K562 (cell line): ENCODE measurements at regions not wholly inside any gene's neighbourhood (a gene's known extent, or its start where the extent isn't known, plus 50 kb on each side); places are given as distances from the start of the nearest gene placed in this dataset.

Source experiments
- ARNT ChIP-seq, 2 experiments: fragments of 450-650 bp; IDR thresholded peaks; 2 replicates each; pipeline ENCODE4 v1.6.1; 2016; ENCODE audit warnings: mild to moderate bottlenecking in 1 of 2
- ATF4 ChIP-seq: fragments of 450-650 bp; formaldehyde crosslinking; IDR thresholded peaks from 2 replicates; pipeline ENCODE4 v1.4.0; 2022; ENCODE audit warnings: mild to moderate bottlenecking, moderate library complexity
- CHD4 ChIP-seq: fragments of 200-600 bp; sonication (generic); IDR thresholded peaks from 3 replicates; pipeline ENCODE4 v1.6.1; 2012; ENCODE audit warnings: low read depth, mild to moderate bottlenecking, mixed read lengths, low read length, inconsistent platforms; ENCODE audit not compliant: insufficient read depth, insufficient replicate concordance, poor library complexity, severe bottlenecking
- CUX1 ChIP-seq: fragments of 200-800 bp; sonication (Bioruptor generic); IDR thresholded peaks from 2 replicates; pipeline ENCODE4 v1.6.1; 2016; ENCODE audit warnings: missing genetic modification characterization, missing compliant biosample characterization
- FOXO4 ChIP-seq: fragments of 450-650 bp; formaldehyde crosslinking; IDR thresholded peaks from 2 replicates; pipeline ENCODE4 v1.4.0; 2020; ENCODE audit warnings: mild to moderate bottlenecking, moderate library complexity
- GABPB2 ChIP-seq: fragments of 250-450 bp; sonication (Bioruptor Pico); conservative IDR thresholded peaks from 2 replicates; pipeline ENCODE4 v1.5.1; 2021; ENCODE audit warnings: mild to moderate bottlenecking
- GATA2 ChIP-seq: sonication (generic); formaldehyde crosslinking; IDR thresholded peaks from 2 replicates; pipeline ENCODE4 v1.4.0; 2020; ENCODE audit warnings: mild to moderate bottlenecking, missing genetic modification reagents
- HNRNPUL1 ChIP-seq: fragments of 200-400 bp; formaldehyde crosslinking; IDR thresholded peaks from 2 replicates; pipeline ENCODE4 v1.6.1; 2017; ENCODE audit warnings: low read length
- HSF4 ChIP-seq: fragments of 250-450 bp; sonication (Bioruptor Pico); IDR thresholded peaks from 2 replicates; pipeline ENCODE4 v2.1.2; 2022; ENCODE audit warnings: mild to moderate bottlenecking, moderate library complexity, borderline replicate concordance
- KLF10 ChIP-seq: fragments of 250-450 bp; sonication (Bioruptor Pico); IDR thresholded peaks from 2 replicates; pipeline ENCODE4 v1.6.1; 2021; ENCODE audit warnings: matching md5 sums
- NEUROD1 ChIP-seq: fragments of 150-350 bp; IDR thresholded peaks from 2 replicates; pipeline ENCODE4 v1.6.1; 2014; ENCODE audit warnings: borderline replicate concordance, low read length, low read depth; ENCODE audit not compliant: partially characterized antibody
- PBX2 ChIP-seq, 2 experiments: IDR thresholded peaks in 1 of 2; conservative IDR thresholded peaks in 1 of 2; 2 replicates each; pipeline ENCODE4 v1.6.1; 2016; ENCODE audit warnings: low read depth in 2 of 2, mild to moderate bottlenecking in 1 of 2, missing compliant biosample characterization in 1 of 2, missing genetic modification characterization in 1 of 2, moderate library complexity in 1 of 2
- POLR2A ChIP-seq: fragments of 450-650 bp; conservative IDR thresholded peaks from 2 replicates; pipeline ENCODE4 v1.6.1; 2016
- RFX5 ChIP-seq: IDR thresholded peaks from 2 replicates; pipeline ENCODE4 v1.6.1; 2011; ENCODE audit warnings: low read depth, mild to moderate bottlenecking, improper control_type of control experiment, low read length
- TAF7 ChIP-seq: fragments of 450-650 bp; IDR thresholded peaks from 2 replicates; pipeline ENCODE4 v1.6.1; 2016; ENCODE audit warnings: missing genetic modification characterization, missing compliant biosample characterization
- ZNF134 ChIP-seq: fragments of 250-450 bp; sonication (Bioruptor Pico); conservative IDR thresholded peaks from 2 replicates; pipeline ENCODE4 v1.4.0; 2020
- ZNF146 ChIP-seq: IDR thresholded peaks from one replicate; pipeline ENCODE4 v1.6.1; 2018; ENCODE audit warnings: missing compliant biosample characterization; ENCODE audit not compliant: unreplicated experiment
- ZNF24 ChIP-seq: fragments of 450-650 bp; IDR thresholded peaks from 2 replicates; pipeline ENCODE4 v1.6.1; 2016
- ZNF766 ChIP-seq: fragments of 200-800 bp; sonication (Bioruptor generic); conservative IDR thresholded peaks from 2 replicates; pipeline ENCODE4 v1.6.1; 2016; ENCODE audit warnings: missing genetic modification characterization, missing compliant biosample characterization

GRCh38 chr12:46661110-46661845, 164.5 kb downstream of the SLC38A4 start (continued):
- TF ChIP-seq ZNF24, result peak; percentile 23; the same call in 1 of the 2 replicates
- no peak for TF ChIP-seq HSF4
- no peak for TF ChIP-seq ZNF146 (CRISPR knock-in tag)
- TF ChIP-seq CUX1, result no peak
- no peak for TF ChIP-seq POLR2A
- TF ChIP-seq GATA2, result peak; percentile 68
- TF ChIP-seq RFX5, result no peak
- no peak for TF ChIP-seq ATF4 (CRISPR knock-in tag)
- no peak for TF ChIP-seq HNRNPUL1
- no peak for TF ChIP-seq ARNT (IDR thresholded peaks at IDR 0.05)
- TF ChIP-seq TAF7, result no peak
- no peak for TF ChIP-seq GABPB2
- no peak for TF ChIP-seq CHD4
- TF ChIP-seq ZNF134 (CRISPR knock-in tag), result no peak
- TF ChIP-seq FOXO4 (CRISPR knock-in tag), result no peak
- TF ChIP-seq NEUROD1, result no peak
- no peak for TF ChIP-seq PBX2 (CRISPR knock-in tag; IDR thresholded peaks at IDR 0.05; ENCODE audit: low read depth)
- no peak for TF ChIP-seq PBX2 (tag; conservative IDR thresholded peaks at IDR 0.05; ENCODE audit: low read depth)
- 0 out of 2 replicates have a peak, but pooled peaks have one; percentile 26 for TF ChIP-seq ZNF766
- no peak for TF ChIP-seq KLF10
